WTC11 (cell line): ENCODE measurements at regions not wholly inside any gene's neighbourhood (a gene's known extent, or its start where the extent isn't known, plus 50 kb on each side); places are given as distances from the start of the nearest gene placed in this dataset.

Experiments used
- ATAC-seq: fragments of 200-7000 bp; cut with Tn5 transposase; 2 replicates; pipeline ENCODE4 v1.10.0; 2021; ENCODE audit warnings: mild to moderate bottlenecking, moderate library complexity
- CTCF ChIA-PET: fragments of 300-600 bp; sonication (Branson Sonifier 250); formaldehyde crosslinking; loops from one replicate; lab custom pipeline; 2021; ENCODE audit warnings: antibody characterized with exemption; lab: Charles Lee
- POLR2A ChIA-PET: fragments of 350-600 bp; sonication (Branson Sonifier 250); formaldehyde crosslinking; loops from one replicate; lab custom pipeline; 2021; ENCODE audit warnings: antibody characterized with exemption; lab: Charles Lee
- DNase-seq: peaks from one replicate; pipeline ENCODE4 v3.0.0; 2021; ENCODE audit warnings: low spot score
- H3K27ac Mint-ChIP-seq: 2 replicates; pipeline ENCODE4 v1.8.0; 2021; ENCODE audit warnings: mixed read lengths
- H3K27me3 Mint-ChIP-seq: 2 replicates; pipeline ENCODE4 v1.8.0; 2021; ENCODE audit warnings: low read depth, mild to moderate bottlenecking, moderate library complexity, mixed read lengths
- H3K36me3 Mint-ChIP-seq: 2 replicates; pipeline ENCODE4 v1.8.0; 2021; ENCODE audit warnings: mixed read lengths
- H3K4me1 Mint-ChIP-seq: 2 replicates; pipeline ENCODE4 v1.8.0; 2022; ENCODE audit warnings: mixed read lengths
- H3K4me3 Mint-ChIP-seq: 2 replicates; pipeline ENCODE4 v1.8.0; 2021; ENCODE audit warnings: mild to moderate bottlenecking, moderate library complexity, mixed read lengths
- H3K9me3 Mint-ChIP-seq: 2 replicates; pipeline ENCODE4 v1.8.0; 2021; ENCODE audit warnings: mixed read lengths
- ATF1 ChIP-seq: sonication (generic); formaldehyde crosslinking; IDR thresholded peaks from 2 replicates; pipeline ENCODE4 v1.8.1; 2023; ENCODE audit warnings: mild to moderate bottlenecking, moderate library complexity, missing genetic modification reagents
- ESRRA ChIP-seq: sonication (generic); formaldehyde crosslinking; IDR thresholded peaks from 2 replicates; pipeline ENCODE4 v1.8.1; 2022; ENCODE audit warnings: mild to moderate bottlenecking, missing genetic modification reagents, borderline replicate concordance
- FOXJ3 ChIP-seq: sonication (generic); formaldehyde crosslinking; IDR thresholded peaks from 2 replicates; pipeline ENCODE4 v1.9.0; 2021; ENCODE audit warnings: missing genetic modification reagents, mild to moderate bottlenecking, borderline replicate concordance
- GABPB1 ChIP-seq: sonication (generic); formaldehyde crosslinking; IDR thresholded peaks from 2 replicates; pipeline ENCODE4 v1.8.1; 2023; ENCODE audit warnings: mild to moderate bottlenecking, missing genetic modification reagents
- GRHL2 ChIP-seq: fragments of 250-450 bp; sonication (Bioruptor Pico); IDR thresholded peaks from 2 replicates; pipeline ENCODE4 v1.8.0; 2022; ENCODE audit warnings: mild to moderate bottlenecking, moderate library complexity; ENCODE audit not compliant: insufficient replicate concordance, severe bottlenecking
- JUN ChIP-seq: sonication (generic); formaldehyde crosslinking; IDR thresholded peaks from 2 replicates; pipeline ENCODE4 v1.8.0; 2023; ENCODE audit warnings: mild to moderate bottlenecking, missing genetic modification reagents
- NR1H2 ChIP-seq: sonication (generic); formaldehyde crosslinking; IDR thresholded peaks from 2 replicates; pipeline ENCODE4 v1.9.0; 2021; ENCODE audit warnings: mild to moderate bottlenecking, moderate library complexity, missing genetic modification reagents
- SP1 ChIP-seq: sonication (generic); formaldehyde crosslinking; conservative IDR thresholded peaks from 2 replicates; pipeline ENCODE4 v1.8.1; 2022; ENCODE audit warnings: missing genetic modification reagents
- TEAD1 ChIP-seq: sonication (generic); formaldehyde crosslinking; IDR thresholded peaks from 2 replicates; pipeline ENCODE4 v1.8.0; 2022; ENCODE audit warnings: mild to moderate bottlenecking, missing genetic modification reagents
- TP53 ChIP-seq: sonication (generic); formaldehyde crosslinking; IDR thresholded peaks from 2 replicates; pipeline ENCODE4 v1.8.1; 2023; ENCODE audit warnings: mild to moderate bottlenecking, missing genetic modification reagents
- ZNF219 ChIP-seq: sonication (generic); formaldehyde crosslinking; IDR thresholded peaks from 2 replicates; pipeline ENCODE4 v1.8.0; 2023; ENCODE audit warnings: missing genetic modification reagents, mild to moderate bottlenecking, borderline replicate concordance
- ZNF232 ChIP-seq: sonication (generic); formaldehyde crosslinking; IDR thresholded peaks from 2 replicates; pipeline ENCODE4 v1.8.0; 2022; ENCODE audit warnings: mild to moderate bottlenecking, missing genetic modification reagents
- ZNF423 ChIP-seq: fragments of 250-450 bp; sonication (Bioruptor Pico); IDR thresholded peaks from 2 replicates; pipeline ENCODE4 v2.1.2; 2022; ENCODE audit warnings: mild to moderate bottlenecking, moderate library complexity
- ZNF671 ChIP-seq: fragments of 250-450 bp; sonication (Bioruptor Pico); IDR thresholded peaks from 2 replicates; pipeline ENCODE4 v1.8.0; 2021; ENCODE audit warnings: mild to moderate bottlenecking
- TF ChIP-seq, protein P1 (sequence below): fragments of 250-450 bp; sonication (Bioruptor Pico); conservative IDR thresholded peaks from 2 replicates; pipeline ENCODE4 v1.9.0; 2021; ENCODE audit warnings: mild to moderate bottlenecking
- TF ChIP-seq, protein P2 (sequence below): sonication (generic); formaldehyde crosslinking; IDR thresholded peaks from 2 replicates; pipeline ENCODE4 v1.8.1; 2023; ENCODE audit warnings: mild to moderate bottlenecking, missing genetic modification reagents, moderate library complexity
- TF ChIP-seq, protein P3 (sequence below): sonication (generic); formaldehyde crosslinking; IDR thresholded peaks from 2 replicates; pipeline ENCODE4 v1.8.0; 2022; ENCODE audit warnings: mild to moderate bottlenecking, missing genetic modification reagents
- TF ChIP-seq, protein P4 (sequence below): sonication (generic); formaldehyde crosslinking; IDR thresholded peaks from 2 replicates; pipeline ENCODE4 v1.8.1; 2023; ENCODE audit warnings: mild to moderate bottlenecking, missing genetic modification reagents
- TF ChIP-seq, protein P5 (sequence below): sonication (generic); formaldehyde crosslinking; IDR thresholded peaks from 2 replicates; pipeline ENCODE4 v1.8.1; 2023; ENCODE audit warnings: mild to moderate bottlenecking, missing genetic modification reagents, borderline replicate concordance
- TF ChIP-seq, protein P6 (sequence below): sonication (generic); formaldehyde crosslinking; IDR thresholded peaks from 2 replicates; pipeline ENCODE4 v1.8.0; 2023; ENCODE audit warnings: missing genetic modification reagents, mild to moderate bottlenecking, borderline replicate concordance
- TF ChIP-seq, protein P7 (sequence below): sonication (generic); formaldehyde crosslinking; IDR thresholded peaks from 2 replicates; pipeline ENCODE4 v1.8.0; 2022; ENCODE audit warnings: mild to moderate bottlenecking, missing genetic modification reagents

DNA sequence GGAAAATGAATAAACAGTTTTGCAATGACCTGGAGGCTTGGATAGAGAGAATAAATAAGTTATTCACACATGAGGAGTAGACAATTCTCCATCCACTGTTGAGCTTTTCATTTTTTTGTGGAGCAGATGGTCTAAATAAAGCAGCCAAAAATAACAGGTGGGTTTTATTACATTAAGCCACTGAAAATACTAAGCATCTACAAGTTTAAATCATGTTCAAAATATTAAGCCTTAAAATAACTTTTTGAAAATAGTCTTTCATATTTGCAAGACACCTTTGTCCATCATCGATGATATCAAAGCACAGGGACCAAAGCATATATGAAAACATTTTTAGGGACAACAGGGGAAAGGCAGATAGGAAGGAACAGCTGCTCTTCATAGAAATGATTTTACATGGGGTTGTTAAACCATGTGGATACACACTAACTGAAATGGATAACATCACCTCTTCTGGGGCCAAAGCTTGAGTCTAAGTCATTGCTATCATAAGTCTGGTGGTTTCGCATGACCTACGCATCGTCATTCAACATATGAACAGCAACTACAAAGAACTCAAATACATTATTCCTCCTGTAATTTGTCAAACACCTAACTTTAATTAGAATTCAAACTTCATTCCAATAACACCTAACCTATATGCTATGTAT, 197.6 kb upstream of the CHST9 start (continued):
- TF ChIP-seq TP53 (CRISPR knock-in tag), result no peak

DNA sequence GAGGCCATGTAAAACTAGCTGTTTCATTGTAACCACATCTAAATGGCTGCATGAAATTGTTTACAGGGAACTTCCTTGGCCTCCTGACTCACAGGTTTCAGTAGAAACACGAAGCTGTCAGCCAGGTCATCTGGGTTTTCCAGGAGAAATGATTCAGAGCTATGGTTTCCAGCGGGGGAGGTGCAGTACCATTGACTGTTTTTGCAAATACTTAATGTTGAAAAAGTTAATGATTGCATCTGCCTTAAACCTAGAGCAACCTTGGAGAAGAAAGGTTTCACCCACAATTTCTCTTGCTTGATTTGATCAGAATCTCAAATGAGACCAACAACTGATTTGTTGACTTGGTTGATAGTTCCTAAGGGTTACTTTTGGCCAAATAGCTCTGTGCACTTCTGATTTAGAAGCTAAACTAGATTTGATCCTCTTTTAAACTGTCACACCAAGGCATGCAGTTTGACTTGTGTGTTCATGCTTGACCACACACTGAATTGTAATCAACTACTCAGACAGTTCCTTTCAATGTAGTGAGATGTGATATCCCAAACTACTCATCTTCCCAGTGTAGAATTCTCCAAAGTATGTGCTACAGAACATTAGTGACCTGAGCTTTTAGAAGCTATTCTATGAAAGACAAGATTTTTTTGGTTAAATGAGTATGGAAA, 193.5 kb upstream of the CHST9 start:
- DNase-seq (no peak), ATAC-seq (no peak)
- no peak overlapping the region for H3K27ac Mint-ChIP-seq
- no peaks in the 10 kb centered on the region for H3K36me3 Mint-ChIP-seq
- no peaks in the 10 kb centered on the region for H3K27me3 Mint-ChIP-seq
- no peaks in the 10 kb centered on the region for H3K9me3 Mint-ChIP-seq
- CTCF ChIA-PET, result no interaction called here
- H3K4me3 Mint-ChIP-seq, result no peak overlapping the region
- H3K4me1 Mint-ChIP-seq, result peaks cover 13% of the 10 kb centered on the region
- TF ChIP-seq, protein P1, sequence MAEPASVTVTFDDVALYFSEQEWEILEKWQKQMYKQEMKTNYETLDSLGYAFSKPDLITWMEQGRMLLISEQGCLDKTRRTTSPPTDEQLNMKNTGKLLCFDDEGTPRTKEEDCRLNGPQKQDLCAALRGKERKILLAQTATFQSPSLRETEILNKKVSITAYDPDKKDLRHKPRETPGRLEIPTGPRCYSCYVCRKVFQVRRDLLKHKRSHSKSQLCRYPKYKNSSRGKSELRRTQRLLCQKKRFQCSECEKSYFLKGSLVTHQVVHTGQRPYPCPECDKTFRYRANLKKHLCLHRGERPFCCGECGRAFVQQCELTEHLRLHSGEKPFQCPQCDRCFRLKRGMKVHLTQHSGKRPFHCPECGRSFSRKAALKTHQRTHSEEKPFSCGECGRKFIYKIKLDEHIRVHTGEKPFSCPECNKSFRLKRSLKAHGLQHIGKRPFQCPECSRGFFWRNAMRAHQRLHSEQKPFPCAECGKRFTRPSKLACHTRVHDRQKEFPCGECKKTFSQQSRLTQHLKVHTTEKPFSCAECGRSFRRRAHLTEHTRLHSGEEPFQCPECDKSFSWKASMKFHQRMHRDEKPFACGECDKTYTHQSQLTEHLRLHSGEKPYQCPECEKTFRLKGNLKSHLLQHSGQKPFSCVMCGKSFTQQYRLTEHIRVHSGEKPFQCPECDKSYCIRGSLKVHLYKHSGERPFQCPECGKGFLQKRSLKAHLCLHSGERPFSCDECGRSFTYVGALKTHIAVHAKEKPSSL, result no peak
- TF ChIP-seq FOXJ3 (CRISPR knock-in tag) (no peak), NR1H2 (CRISPR knock-in tag) (no peak), ZNF232 (no peak), ZNF423 (CRISPR knock-in tag) (no peak), ZNF219 (CRISPR knock-in tag) (no peak), ATF1 (no peak), SP1 (CRISPR knock-in tag) (no peak), ZNF671 (CRISPR knock-in tag) (no peak), GABPB1 (CRISPR knock-in tag) (no peak), GRHL2 (CRISPR knock-in tag) (no peak), JUN (CRISPR knock-in tag) (no peak), TEAD1 (CRISPR knock-in tag) (no peak), ESRRA (CRISPR knock-in tag) (no peak)
- TF ChIP-seq, protein P2, sequence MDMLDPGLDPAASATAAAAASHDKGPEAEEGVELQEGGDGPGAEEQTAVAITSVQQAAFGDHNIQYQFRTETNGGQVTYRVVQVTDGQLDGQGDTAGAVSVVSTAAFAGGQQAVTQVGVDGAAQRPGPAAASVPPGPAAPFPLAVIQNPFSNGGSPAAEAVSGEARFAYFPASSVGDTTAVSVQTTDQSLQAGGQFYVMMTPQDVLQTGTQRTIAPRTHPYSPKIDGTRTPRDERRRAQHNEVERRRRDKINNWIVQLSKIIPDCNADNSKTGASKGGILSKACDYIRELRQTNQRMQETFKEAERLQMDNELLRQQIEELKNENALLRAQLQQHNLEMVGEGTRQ, result no peak
- TF ChIP-seq, protein P3, sequence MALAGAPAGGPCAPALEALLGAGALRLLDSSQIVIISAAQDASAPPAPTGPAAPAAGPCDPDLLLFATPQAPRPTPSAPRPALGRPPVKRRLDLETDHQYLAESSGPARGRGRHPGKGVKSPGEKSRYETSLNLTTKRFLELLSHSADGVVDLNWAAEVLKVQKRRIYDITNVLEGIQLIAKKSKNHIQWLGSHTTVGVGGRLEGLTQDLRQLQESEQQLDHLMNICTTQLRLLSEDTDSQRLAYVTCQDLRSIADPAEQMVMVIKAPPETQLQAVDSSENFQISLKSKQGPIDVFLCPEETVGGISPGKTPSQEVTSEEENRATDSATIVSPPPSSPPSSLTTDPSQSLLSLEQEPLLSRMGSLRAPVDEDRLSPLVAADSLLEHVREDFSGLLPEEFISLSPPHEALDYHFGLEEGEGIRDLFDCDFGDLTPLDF, result no peak
- TF ChIP-seq, protein P4, sequence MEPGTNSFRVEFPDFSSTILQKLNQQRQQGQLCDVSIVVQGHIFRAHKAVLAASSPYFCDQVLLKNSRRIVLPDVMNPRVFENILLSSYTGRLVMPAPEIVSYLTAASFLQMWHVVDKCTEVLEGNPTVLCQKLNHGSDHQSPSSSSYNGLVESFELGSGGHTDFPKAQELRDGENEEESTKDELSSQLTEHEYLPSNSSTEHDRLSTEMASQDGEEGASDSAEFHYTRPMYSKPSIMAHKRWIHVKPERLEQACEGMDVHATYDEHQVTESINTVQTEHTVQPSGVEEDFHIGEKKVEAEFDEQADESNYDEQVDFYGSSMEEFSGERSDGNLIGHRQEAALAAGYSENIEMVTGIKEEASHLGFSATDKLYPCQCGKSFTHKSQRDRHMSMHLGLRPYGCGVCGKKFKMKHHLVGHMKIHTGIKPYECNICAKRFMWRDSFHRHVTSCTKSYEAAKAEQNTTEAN (CRISPR knock-in tag), result no peak
- TF ChIP-seq, protein P5, sequence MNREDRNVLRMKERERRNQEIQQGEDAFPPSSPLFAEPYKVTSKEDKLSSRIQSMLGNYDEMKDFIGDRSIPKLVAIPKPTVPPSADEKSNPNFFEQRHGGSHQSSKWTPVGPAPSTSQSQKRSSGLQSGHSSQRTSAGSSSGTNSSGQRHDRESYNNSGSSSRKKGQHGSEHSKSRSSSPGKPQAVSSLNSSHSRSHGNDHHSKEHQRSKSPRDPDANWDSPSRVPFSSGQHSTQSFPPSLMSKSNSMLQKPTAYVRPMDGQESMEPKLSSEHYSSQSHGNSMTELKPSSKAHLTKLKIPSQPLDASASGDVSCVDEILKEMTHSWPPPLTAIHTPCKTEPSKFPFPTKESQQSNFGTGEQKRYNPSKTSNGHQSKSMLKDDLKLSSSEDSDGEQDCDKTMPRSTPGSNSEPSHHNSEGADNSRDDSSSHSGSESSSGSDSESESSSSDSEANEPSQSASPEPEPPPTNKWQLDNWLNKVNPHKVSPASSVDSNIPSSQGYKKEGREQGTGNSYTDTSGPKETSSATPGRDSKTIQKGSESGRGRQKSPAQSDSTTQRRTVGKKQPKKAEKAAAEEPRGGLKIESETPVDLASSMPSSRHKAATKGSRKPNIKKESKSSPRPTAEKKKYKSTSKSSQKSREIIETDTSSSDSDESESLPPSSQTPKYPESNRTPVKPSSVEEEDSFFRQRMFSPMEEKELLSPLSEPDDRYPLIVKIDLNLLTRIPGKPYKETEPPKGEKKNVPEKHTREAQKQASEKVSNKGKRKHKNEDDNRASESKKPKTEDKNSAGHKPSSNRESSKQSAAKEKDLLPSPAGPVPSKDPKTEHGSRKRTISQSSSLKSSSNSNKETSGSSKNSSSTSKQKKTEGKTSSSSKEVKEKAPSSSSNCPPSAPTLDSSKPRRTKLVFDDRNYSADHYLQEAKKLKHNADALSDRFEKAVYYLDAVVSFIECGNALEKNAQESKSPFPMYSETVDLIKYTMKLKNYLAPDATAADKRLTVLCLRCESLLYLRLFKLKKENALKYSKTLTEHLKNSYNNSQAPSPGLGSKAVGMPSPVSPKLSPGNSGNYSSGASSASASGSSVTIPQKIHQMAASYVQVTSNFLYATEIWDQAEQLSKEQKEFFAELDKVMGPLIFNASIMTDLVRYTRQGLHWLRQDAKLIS (CRISPR knock-in tag), result no peak
- TF ChIP-seq, protein P6, sequence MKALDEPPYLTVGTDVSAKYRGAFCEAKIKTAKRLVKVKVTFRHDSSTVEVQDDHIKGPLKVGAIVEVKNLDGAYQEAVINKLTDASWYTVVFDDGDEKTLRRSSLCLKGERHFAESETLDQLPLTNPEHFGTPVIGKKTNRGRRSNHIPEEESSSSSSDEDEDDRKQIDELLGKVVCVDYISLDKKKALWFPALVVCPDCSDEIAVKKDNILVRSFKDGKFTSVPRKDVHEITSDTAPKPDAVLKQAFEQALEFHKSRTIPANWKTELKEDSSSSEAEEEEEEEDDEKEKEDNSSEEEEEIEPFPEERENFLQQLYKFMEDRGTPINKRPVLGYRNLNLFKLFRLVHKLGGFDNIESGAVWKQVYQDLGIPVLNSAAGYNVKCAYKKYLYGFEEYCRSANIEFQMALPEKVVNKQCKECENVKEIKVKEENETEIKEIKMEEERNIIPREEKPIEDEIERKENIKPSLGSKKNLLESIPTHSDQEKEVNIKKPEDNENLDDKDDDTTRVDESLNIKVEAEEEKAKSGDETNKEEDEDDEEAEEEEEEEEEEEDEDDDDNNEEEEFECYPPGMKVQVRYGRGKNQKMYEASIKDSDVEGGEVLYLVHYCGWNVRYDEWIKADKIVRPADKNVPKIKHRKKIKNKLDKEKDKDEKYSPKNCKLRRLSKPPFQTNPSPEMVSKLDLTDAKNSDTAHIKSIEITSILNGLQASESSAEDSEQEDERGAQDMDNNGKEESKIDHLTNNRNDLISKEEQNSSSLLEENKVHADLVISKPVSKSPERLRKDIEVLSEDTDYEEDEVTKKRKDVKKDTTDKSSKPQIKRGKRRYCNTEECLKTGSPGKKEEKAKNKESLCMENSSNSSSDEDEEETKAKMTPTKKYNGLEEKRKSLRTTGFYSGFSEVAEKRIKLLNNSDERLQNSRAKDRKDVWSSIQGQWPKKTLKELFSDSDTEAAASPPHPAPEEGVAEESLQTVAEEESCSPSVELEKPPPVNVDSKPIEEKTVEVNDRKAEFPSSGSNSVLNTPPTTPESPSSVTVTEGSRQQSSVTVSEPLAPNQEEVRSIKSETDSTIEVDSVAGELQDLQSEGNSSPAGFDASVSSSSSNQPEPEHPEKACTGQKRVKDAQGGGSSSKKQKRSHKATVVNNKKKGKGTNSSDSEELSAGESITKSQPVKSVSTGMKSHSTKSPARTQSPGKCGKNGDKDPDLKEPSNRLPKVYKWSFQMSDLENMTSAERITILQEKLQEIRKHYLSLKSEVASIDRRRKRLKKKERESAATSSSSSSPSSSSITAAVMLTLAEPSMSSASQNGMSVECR, result no peak
- TF ChIP-seq, protein P7, sequence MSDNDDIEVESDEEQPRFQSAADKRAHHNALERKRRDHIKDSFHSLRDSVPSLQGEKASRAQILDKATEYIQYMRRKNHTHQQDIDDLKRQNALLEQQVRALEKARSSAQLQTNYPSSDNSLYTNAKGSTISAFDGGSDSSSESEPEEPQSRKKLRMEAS (CRISPR knock-in tag), result no peak
- TF ChIP-seq, all 79 proteins: peak for 0
- POLR2A ChIA-PET, result no interaction called here
